Middle frontal gyrus (tissue), 1 donor: ENCODE measurements at regions not wholly inside any gene's neighbourhood (a gene's known extent, or its start where the extent isn't known, plus 50 kb on each side); places are given as distances from the start of the nearest gene placed in this dataset.
A peak's percentile ranks its signal among the peaks of the same experiment; 100 is the strongest.
"Not testable (repeated sequence)": the region's sequence is repeated elsewhere in the genome, so short reads cannot be mapped to it uniquely, and the experiment has no call there.

ENCODE experiments used
- DNase-seq: peaks from one replicate; pipeline ENCODE4 v3.0.0-alpha.2; 2015; ENCODE audit warnings: low spot score; ENCODE audit errors: extremely low spot score

DNA sequence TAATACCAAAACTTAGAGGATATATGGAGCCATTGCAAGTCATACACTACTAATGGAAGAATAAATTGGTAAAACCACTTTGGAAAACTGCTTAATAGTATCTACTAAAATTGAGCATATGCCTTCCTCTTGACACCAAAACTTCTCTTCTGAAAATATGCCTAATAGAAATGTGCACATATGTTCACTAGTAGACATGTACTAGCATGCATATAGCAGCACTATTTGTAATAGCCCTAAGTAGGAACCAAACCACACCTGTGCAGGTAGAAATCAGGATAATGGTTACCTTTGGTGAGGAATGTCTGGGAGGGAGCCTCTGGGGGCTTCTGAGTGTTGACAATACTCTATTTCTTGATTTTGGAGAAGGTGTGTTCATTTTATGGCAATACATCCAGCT, 424.8 kb upstream of the BTBD3 start:
- DNase-seq = no peak

DNA sequence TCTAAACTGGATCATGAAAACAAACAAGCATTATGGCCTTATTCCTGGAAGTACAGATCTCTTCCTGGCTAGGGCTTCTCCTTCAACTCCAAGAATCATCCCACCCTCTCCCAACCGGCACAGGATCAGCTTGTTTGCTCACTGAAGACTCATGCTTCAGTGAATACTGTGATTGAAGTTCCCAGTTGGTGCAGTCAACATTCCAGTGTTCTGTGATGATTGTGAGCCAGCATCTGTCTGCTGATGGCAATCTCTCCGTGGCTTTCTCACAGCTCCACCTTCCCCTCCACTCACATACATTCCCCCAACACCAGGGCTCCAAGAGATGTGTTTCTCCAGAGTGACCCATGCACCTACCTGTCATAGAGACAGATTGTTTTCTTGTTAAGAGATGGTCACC, 421.3 kb upstream of the BTBD3 start:
- no peak for DNase-seq

DNA sequence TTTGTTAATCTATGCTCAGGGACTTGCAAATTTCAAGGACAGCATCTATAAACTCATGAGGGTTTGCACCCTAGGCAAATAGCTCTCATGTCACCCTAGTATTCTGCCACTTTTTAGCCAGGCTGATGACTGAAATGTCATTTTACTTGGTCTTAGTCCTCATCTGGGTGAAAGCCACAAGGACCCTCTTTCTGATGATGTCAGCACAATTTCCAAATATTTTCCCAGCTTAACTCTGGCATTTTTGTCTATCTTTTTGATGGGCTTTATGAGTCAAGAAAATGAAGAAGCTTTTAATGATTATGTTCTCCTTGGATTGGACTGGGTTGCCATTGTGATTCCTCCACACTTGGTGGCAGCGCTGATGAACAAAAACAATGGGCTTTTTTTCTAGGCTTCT, 420.1 kb upstream of the BTBD3 start:
- no peak for DNase-seq

DNA sequence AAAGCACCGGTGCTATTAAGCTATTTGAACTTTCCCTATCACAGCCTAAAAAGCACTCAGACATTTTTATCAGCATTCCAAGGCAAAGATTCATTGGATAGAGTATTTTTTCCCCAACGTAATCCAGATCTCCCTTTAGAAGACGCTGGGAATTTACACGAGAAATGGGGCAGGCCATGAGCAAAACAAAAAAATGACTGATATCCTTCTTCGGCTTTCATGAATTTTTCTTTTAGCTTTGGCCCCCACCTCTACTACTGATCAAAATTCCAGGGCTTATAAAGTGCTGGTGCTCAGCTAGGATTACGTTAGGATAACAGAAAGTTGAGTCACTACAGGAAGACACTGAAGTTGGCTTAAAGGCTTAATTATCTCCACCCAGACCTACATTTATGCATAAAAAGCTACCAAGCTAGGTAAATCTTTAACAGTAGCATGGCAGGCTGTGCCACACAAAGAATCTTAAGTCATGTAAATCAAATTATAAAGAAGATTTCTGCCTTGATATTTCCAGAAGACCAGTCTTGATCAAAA, 418.5 kb upstream of the BTBD3 start:
- DNase-seq = no peak

DNA sequence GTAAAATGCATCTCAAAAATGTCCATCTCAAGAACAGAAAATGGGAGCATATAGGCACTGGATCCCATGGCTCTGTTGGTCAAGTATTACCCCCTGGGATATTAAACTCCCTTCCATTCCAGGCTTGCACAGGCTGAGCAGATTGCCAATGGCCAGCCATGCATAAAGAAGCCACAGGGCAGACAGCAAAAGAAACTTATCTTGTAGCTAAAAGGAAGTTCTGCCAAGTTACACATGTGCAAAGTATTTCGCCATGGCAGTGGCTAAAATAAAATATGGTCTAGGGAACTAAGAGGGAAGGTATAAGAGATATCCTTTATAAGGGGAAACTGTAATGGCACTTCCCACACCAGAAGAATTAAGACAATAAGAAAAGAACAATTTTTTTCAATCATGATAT, 415.6 kb upstream of the BTBD3 start:
- DNase-seq = no peak

DNA sequence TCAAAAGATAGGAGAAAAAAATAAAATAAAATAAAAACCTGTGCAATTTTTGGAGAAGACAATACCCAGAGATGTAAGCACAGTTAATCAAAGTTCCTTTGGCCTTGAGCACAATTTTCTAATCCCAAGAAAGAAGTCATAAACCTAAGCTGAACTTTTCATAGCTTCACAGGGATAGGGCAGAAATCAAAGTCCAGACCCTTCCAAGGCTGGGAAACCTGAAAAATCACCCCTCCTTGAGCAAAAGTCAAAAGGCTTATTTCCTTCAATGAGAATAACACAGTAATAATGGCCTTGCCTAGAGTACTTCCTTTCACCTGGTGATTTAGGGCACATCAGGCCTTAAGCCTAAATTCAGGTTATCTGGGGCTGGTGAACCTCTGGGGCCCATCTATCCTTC, 415.0 kb upstream of the BTBD3 start:
- no peak for DNase-seq

DNA sequence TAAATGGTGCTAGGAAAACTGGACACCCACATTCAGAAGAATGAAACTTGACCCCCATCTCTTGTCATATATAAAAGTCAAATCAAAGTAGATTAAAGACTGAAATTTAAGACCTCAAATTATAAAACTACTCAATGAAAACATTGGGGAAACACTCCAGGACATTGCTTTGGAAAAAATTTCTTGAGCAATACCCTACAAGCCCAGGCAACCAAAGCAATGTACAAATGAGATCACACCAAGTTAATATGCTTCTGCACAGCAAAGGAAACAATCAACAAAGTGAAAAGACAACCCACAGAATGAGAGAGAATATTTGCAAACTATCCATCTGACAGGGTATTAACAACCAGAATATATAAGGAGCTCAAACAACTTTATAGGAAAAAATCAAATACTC, 407.9 kb upstream of the BTBD3 start:
- no peak for DNase-seq

DNA sequence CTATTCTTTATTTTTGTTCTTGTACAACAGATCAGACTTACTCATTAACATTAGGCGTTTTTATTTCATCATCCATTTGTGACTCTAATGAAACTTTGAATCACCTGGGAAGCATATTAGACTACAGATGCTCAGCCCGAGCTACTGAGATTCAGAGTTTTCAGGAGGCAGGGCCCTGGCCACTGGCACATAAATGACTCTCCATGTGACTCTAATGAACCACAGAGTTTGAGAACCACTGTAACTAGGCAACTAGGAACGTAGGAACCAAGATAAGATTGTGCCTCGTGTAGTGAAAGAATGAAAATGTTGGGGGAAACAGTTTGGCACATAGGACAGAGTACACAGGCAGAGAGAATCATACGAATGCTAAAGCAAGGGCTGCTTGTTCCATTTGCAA, 405.9 kb upstream of the BTBD3 start:
- DNase-seq = no peak

DNA sequence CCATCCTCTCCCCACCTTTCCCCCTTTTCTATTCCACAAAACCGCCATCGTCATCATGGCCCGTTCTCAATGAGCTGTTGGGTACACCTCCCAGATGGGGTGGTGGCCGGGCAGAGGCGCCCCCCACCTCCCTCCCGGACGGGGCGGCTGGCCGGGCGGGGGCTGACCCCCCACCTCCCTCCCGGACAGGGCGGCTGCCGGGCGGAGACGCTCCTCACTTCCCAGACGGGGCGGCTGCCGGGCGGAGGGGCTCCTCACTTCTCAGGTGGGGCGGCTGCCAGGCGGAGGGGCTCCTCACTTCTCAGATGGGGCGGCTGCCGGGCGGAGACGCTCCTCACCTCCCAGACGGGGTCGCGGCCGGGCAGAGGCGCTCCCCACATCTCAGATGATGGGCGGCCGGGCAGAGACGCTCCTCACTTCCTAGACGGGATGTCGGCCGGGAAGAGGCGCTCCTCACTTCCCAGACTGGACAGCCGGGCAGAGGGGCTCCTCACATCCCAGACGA, 404.4 kb upstream of the BTBD3 start:
- DNase-seq = not testable (repeated sequence)

DNA sequence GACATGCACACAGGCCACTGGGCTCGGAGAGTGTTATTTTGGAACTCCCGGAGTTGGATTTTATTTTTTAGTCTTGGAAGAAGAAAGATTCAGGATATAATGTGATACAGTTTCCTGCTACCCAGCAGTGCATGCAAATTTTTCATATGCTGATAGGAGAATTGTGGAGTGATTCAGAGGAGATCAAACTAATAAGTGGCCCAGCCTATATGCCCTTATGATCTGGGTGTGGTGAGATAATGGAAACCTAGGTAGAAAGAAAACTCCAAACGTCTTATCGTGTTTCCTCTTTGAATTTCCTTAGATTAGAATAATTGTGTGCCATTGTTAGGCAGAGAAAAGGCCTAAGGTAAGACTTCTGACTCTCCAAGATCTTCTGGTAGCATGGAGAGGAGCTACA, 401.2 kb upstream of the BTBD3 start:
- no peak for DNase-seq

DNA sequence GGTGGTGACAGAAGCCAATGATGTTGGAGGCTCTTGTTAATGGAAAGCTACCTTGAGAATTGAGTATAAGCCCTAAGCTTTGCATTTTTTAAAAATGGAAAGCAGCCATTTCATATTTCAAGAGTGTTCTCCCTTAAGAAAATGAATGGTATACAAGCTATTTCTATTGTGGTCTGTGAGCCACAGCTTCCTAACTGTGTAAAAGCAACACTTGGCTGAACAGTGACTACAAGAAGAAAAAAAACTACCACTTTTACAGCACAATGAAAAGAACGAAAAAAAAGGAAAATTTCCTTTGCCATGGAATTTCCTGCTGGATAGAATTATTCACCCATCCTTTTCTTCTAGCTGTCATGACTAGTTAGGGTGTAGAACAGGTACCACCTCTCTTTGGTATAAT, 397.1 kb upstream of the BTBD3 start:
- DNase-seq = no peak

DNA sequence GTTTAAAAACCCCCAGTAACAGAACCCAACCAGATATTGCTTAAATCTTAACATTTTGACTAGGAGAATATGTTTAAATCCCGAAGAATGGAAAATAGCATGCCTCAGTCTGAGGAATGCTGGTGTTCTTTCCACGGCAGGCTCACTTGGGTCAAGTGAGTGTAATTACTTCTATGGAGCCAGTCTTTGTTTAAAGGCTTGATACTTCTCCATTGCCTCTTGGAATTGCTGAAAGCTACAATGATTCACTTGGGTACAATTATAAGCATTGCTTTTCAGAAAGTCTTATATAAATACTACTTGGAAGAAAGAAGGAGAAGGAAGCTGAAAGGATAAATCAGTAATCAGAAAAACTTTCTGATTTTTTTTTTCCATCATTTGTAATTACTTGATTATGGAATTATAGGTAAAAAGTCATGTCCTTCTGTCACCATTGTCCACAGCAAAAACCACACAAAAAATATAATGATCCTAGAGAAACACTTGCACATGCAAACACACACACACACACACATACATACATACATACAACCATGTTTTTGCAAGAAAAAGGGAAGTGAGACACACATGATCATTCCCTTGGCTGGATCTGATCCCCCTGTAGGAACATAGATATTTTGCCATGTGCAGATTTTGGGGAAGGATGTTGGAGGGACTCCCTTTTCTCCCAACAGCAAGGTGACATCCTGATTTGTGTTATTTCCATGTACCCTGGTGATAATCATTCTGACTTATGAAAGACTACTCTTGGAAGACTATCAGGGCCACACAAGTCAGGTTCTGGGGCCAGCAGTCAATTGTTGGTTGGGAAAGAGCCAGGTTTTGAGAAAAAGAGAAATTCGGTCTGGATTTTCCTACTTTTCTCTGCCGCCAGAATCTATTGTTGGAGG, 396.0 kb upstream of the BTBD3 start:
- DNase-seq = no peak

DNA sequence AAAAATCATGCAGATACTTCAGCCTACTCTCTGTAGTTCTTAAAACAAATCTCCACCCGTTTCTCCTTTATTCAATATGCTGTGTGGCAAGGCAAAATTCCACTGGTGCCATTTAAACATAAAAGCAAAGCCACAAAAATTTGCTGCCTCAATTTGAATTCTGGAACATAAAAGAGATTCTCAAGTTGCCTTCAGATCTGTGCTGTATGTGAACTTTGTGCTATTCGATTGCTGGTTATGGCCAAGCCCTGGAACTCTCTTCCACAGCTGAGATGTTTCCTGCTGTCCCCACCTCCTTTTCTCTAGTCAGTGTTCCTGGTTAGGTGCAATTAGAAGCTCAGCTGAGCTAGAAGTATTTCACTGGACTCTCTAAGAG, 395.3 kb upstream of the BTBD3 start:
- no peak for DNase-seq

DNA sequence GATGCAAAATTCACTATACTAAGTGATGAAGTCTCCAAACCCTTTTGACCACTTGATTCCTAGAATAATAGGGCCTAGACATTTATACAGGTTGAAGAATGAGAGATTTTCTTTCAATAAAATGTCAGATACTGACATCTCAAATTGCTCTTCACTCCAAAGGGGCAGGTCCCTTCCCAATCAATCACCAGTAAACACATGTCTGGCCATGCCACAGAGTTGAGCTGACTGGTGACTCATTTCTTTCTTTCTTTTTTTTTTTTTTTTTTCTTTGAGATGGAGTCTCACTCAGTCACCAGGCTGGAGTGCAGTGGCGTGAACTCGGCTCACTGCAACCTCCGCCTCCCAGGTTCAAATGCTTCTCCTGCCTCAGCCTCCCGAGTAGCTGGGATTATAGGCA, 388.6 kb upstream of the BTBD3 start:
- no peak for DNase-seq

DNA sequence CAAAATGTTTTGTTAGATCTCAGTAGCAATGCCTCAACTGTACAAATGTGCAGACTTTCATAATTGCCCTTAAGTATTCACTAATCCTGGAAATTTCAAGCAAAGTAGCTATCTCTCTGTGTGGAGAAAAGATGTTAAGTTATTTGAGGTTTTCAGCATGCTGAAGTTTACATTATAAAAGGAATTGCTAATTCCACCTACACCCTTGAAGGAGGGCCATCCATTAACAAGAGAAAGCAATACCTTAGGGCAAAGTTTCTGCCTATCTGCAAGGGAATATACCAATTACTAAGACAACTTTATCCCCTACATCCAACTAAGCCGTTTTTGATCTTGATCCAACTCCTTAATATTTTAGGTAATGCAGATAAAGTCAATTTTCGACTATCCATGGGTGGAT, 380.7 kb upstream of the BTBD3 start:
- DNase-seq = no peak

DNA sequence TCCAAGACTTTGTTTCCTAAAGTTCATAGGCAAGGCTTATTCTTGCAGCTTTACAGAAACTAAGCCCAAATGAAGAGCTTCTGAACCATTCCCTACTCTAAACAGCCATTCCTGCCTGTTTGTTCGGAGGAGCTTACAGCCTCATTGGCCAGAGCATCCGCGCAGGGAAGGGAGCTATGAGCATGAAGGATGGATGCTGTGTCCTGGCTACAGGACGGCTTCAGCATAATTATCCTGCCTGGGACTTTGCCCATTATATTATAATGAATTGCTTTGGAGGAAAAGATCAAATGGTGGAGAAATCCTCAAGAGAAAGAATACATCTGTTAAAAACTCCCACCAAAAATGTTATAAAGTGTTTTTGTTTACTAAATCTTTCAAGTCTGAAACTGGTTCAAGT, 378.2 kb upstream of the BTBD3 start:
- DNase-seq = no peak

DNA sequence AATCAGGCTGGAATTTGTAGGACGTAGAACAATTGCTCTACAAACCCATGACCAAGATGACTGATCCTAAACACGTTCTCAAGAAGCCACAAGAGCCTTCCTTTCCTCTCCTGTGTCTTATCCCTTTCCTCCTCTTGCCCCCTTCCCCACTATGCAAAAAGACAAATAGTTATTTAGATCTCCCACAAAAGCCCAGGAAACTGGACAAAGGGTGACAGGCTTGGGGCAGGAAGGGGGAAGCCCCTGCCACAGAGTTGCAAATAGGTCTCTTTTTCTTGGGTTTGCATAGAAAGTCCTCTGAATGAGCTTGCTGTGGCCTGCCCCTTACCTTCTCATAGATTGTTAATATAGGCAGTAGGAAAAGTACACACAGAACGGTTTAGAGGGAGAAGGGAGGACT, 377.1 kb upstream of the BTBD3 start:
- DNase-seq = no peak

DNA sequence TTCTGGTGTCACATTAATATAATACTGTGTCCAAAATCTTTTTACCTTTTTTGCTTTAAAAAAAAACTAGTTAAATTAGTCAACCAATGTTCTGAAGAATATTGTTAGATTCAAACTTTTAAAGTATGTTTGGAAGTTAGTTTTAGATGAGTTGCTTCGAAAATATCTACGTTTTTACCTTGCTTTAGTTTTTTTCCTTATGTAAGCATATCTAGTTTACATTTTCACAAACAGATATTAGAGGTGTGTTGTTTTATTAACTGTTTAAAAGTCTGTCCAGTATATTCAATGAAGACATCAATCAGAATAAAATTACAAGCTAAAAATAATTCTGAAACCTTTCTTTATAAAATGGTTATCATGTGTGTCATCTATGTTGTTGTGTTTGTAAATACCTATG, 375.0 kb upstream of the BTBD3 start:
- no peak for DNase-seq

DNA sequence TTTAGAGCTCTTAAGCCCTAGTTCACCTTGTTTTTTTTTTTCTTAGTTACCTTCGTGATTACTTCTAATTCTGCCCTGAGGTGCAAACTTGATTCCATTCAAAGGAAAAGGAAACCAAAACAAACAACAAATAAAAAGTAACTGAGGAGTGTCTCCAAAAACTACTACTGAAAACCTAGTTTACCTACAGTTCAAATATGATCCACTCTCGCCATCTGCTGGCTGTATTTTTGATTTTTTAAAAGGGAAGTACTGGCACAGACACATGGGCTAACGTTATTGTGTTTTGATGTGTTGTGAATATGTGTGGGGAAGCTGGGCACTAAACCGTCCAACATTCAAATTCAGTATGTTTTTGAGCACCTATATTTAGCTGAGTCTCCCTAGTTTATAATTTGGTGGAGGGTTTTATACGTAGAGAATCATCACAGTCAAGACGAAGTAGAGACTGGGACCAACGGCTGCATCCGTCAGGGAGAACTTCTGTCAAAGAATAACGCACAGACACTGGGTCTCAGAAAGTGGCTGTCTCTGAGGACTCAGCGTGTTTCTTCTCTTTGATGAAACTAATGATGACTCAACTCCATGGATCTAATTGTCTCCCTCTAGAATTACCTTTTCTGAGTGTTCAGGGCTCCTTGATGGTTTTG, 373.5 kb upstream of the BTBD3 start:
- peak; percentile 62 for DNase-seq

DNA sequence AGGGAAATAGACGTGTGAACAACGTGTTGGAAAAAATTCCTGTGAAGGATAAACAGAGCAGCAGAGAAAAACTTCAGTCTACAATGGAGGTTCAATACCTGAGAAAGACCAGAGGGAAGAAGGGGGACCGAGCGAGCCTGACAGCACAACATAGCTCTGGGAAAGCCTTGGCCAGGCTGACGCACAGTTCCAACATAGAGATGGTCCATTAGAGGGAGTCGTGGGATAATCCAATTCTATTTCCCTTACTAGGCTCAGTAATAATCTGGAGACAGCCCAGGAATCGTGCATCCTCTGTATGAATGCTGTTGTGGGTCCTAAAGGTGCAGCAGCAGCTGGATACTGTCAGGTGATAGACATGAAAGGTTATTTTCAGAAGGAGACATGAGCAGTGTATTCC, 370.8 kb upstream of the BTBD3 start:
- no peak for DNase-seq

DNA sequence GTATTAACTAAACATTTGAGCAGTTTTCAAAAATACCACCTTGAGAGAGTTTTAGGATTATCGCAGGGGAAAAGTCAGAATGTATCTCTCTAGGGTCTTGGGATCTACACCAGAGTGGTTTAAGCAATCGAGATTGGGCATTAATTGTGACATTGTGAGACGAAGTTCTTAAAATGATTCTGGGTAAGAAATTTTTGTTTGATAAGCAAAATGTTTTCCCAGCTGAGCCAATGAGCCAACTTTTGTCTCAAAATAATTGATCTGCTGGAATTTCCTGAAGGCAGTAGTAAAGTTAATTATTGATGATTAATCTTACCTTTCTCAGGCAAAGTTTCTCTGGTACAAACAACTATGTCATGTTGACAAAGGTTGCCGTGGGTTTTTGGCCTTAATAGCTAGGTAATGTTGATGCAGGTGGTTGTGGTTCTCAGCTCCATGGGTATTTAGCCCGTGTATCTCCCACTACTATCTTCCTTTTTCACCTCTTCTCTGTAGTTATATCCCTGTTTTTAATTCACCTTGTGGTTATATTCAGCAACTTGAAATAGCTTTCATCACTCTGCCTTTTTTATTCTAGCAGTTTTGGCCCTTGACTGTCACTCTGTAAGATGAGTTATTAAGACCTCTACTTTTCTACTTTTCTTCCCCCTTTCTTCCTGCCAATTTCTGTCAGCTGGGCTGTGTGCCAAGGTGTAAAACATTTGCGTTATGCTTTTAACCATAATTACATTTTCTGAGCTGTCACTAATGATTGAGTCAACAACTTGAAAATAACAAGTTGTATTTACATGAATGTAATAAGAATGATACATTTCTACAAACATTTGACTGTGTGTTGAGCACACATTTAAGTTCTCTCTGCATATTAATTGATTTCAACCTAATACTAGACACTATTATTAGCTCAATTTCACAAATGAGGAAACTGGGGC, 368.3 kb upstream of the BTBD3 start:
- DNase-seq = no peak
